Vagina (tissue), 2 donors: ENCODE measurements at regions not wholly inside any gene's neighbourhood (a gene's known extent, or its start where the extent isn't known, plus 50 kb on each side); places are given as distances from the start of the nearest gene placed in this dataset.

Experiments
- DNase-seq, 2 donors: peaks; one replicate each; pipeline ENCODE4 v3.0.0-alpha.2; 2017; ENCODE audit errors: extremely low spot score in 2 of 2
- H3K27ac ChIP-seq: fragments of 200-600 bp; sonication (generic); one replicate; pipeline ENCODE4 v1.5.1; 2019
- H3K27me3 ChIP-seq: fragments of 200-600 bp; sonication (generic); one replicate; pipeline ENCODE4 v1.5.1; 2019
- H3K36me3 ChIP-seq, 2 donors: fragments of 200-600 bp; sonication (generic); one replicate each; pipeline ENCODE4 v1.5.1; 2017 to 2019
- H3K4me1 ChIP-seq: fragments of 200-600 bp; sonication (generic); one replicate; pipeline ENCODE4 v1.5.1; 2019
- H3K4me3 ChIP-seq, 2 donors: fragments of 200-600 bp; sonication (generic); 1 replicate in 1 of 2; 2 replicates in 1 of 2; pipeline ENCODE4 v1.5.1; 2016 to 2019
- H3K9me3 ChIP-seq: fragments of 200-600 bp; sonication (generic); one replicate; pipeline ENCODE4 v1.5.1; 2019
- POLR2A ChIP-seq, 2 donors: fragments of 450-650 bp; IDR thresholded peaks; one replicate each; pipeline ENCODE4 v1.6.1; 2017; ENCODE audit warnings: antibody characterized with exemption in 2 of 2, mild to moderate bottlenecking in 2 of 2, moderate library complexity in 2 of 2
- POLR2AphosphoS5 ChIP-seq, 2 donors: sonication (generic); formaldehyde crosslinking; IDR thresholded peaks; one replicate each; pipeline ENCODE4 v1.9.0; 2017; ENCODE audit warnings: antibody characterized with exemption in 2 of 2, mild to moderate bottlenecking in 2 of 2, low read depth in 1 of 2; ENCODE audit not compliant: insufficient read depth in 1 of 2
- intact Hi-C: fragments of 100-400 bp; cut with DNase I; formaldehyde crosslinking; loops from one replicate; pipeline ENCODE4 v1.15.1; 2023
- TF ChIP-seq, protein P1 (sequence below), 3 experiments: fragments of 450-650 bp in 2 of 3; fragments of 200-600 bp in 1 of 3; sonication (generic) in 1 of 3; IDR thresholded peaks; one replicate each; pipeline ENCODE4 v1.5.1; 2017 to 2019; ENCODE audit warnings: antibody characterized with exemption in 3 of 3, mild to moderate bottlenecking in 2 of 3, moderate library complexity in 2 of 3

- intact Hi-C loops: no loop called here
- H3K27ac ChIP-seq: no peak overlapping the region
- no peak overlapping the region for H3K4me3 ChIP-seq
- no peaks in the 10 kb centered on the region for H3K9me3 ChIP-seq
- no peaks in the 10 kb centered on the region for H3K36me3 ChIP-seq
- no peak for DNase-seq
- TF ChIP-seq POLR2A (IDR thresholded peaks at IDR 0.05) (no peak), POLR2AphosphoS5 (IDR thresholded peaks at IDR 0.05; ENCODE audit: insufficient read depth in 1 of 2, low read depth in 1 of 2) (no peak)
- TF ChIP-seq, protein P1, sequence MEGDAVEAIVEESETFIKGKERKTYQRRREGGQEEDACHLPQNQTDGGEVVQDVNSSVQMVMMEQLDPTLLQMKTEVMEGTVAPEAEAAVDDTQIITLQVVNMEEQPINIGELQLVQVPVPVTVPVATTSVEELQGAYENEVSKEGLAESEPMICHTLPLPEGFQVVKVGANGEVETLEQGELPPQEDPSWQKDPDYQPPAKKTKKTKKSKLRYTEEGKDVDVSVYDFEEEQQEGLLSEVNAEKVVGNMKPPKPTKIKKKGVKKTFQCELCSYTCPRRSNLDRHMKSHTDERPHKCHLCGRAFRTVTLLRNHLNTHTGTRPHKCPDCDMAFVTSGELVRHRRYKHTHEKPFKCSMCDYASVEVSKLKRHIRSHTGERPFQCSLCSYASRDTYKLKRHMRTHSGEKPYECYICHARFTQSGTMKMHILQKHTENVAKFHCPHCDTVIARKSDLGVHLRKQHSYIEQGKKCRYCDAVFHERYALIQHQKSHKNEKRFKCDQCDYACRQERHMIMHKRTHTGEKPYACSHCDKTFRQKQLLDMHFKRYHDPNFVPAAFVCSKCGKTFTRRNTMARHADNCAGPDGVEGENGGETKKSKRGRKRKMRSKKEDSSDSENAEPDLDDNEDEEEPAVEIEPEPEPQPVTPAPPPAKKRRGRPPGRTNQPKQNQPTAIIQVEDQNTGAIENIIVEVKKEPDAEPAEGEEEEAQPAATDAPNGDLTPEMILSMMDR (IDR thresholded peaks at IDR 0.05): no peak
- no peaks in the 10 kb centered on the region for H3K27me3 ChIP-seq
- H3K4me1 ChIP-seq: no peaks in the 10 kb centered on the region
Measured at GRCh38 chrX:121307449-121307848, 260.0 kb downstream of the GLUD2 start.

DNA sequence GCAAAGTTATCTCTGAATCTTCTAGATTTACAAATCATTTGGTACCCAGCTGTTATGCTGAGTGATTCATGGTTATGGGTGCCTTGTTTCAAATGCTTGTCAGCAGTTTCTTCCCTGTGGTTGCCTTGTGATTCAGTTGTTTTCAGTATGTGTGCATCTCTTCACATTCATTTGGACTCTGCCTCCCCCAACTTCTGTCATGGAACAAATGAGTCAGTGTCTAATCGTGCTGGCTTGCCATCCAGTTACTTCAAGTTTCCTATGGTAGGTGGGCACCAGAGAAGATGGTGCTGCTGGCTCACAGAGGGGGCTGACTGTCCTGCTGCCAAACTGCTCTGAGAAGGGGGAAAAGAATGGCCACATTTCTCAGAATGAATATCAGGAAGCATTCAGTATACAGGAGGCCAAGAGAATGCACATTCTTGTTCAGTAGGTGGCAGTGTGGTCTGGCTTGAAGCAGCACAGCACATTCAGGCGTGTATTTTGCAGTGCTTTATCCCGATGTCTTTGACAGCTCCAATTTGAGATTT, 260.9 kb downstream of the GLUD2 start:
- TF ChIP-seq, protein P1 (IDR thresholded peaks at IDR 0.05): no peak
- Histone ChIP-seq H3K27me3 (no peaks in the 10 kb centered on the region), H3K4me1 (no peaks in the 10 kb centered on the region), H3K4me3 (no peak overlapping the region), H3K27ac (no peak overlapping the region), H3K36me3 (no peaks in the 10 kb centered on the region), H3K9me3 (no peaks in the 10 kb centered on the region)
- no peak for DNase-seq
- intact Hi-C loops: no loop called here

DNA sequence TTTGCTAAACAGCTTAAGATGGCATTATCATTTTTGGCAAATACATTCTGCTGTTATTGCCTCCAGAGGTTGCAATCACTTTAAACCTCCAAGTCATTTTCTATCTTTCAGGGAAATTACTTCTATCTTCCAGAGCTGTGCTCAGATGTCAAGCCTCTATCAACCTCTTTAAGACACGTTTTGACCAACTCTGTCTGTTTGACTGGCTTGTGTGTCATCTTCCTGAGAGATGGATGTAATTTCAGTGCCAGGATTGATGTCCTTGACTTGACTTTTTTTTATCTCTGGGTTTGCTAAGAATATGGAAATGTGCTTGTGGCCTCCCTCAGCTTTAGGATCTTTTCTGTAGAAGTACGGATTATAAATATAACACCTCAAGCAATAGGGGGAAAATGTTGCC, 263.4 kb downstream of the GLUD2 start:
- no peaks in the 10 kb centered on the region for H3K9me3 ChIP-seq
- H3K27ac ChIP-seq: no peak overlapping the region
- H3K36me3 ChIP-seq: no peaks in the 10 kb centered on the region
- no peak for DNase-seq
- intact Hi-C loops: no loop called here
- H3K4me1 ChIP-seq: no peaks in the 10 kb centered on the region
- no peak overlapping the region for H3K4me3 ChIP-seq
- no peak for TF ChIP-seq POLR2A (IDR thresholded peaks at IDR 0.05)
- TF ChIP-seq, protein P1 (IDR thresholded peaks at IDR 0.05): no peak
- no peak for TF ChIP-seq POLR2AphosphoS5 (IDR thresholded peaks at IDR 0.05; ENCODE audit: insufficient read depth in 1 of 2, low read depth in 1 of 2)
- H3K27me3 ChIP-seq: no peaks in the 10 kb centered on the region

DNA sequence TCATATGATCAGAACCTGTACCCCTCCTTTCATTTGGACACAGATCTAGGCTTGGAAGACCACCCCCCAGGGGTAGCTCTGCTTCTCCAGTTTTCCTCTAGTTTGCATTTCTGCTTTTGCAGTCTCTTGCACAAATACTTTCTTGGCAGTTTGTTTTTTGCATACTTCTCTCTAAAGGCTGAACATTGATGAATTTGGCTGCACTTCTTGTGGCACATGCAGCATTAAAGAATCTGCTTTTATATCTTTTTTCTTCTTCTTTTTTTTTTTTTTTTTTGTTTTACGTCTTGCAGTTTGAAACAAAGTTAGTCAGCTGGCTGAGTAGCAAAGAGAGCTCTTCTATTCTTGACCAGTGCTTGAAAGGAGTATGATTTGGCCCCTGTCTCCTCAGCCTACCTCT, 273.0 kb downstream of the GLUD2 start:
- H3K36me3 ChIP-seq: no peaks in the 10 kb centered on the region
- H3K27me3 ChIP-seq: no peaks in the 10 kb centered on the region
- H3K4me3 ChIP-seq: no peak overlapping the region
- TF ChIP-seq, protein P1 (IDR thresholded peaks at IDR 0.05): no peak
- TF ChIP-seq POLR2AphosphoS5 (IDR thresholded peaks at IDR 0.05; ENCODE audit: insufficient read depth in 1 of 2, low read depth in 1 of 2) (no peak), POLR2A (IDR thresholded peaks at IDR 0.05) (no peak)
- H3K9me3 ChIP-seq: no peaks in the 10 kb centered on the region
- no peak overlapping the region for H3K27ac ChIP-seq
- intact Hi-C loops: no loop called here
- no peaks in the 10 kb centered on the region for H3K4me1 ChIP-seq
- no peak for DNase-seq

- H3K36me3 ChIP-seq: no peaks in the 10 kb centered on the region
- no peak overlapping the region for H3K4me3 ChIP-seq
- H3K27ac ChIP-seq: no peak overlapping the region
- intact Hi-C loops: no loop called here
- no peaks in the 10 kb centered on the region for H3K27me3 ChIP-seq
- no peaks in the 10 kb centered on the region for H3K4me1 ChIP-seq
- no peak for DNase-seq
- H3K9me3 ChIP-seq: no peaks in the 10 kb centered on the region
- TF ChIP-seq POLR2A (IDR thresholded peaks at IDR 0.05) (no peak), POLR2AphosphoS5 (IDR thresholded peaks at IDR 0.05; ENCODE audit: insufficient read depth in 1 of 2, low read depth in 1 of 2) (no peak)
- TF ChIP-seq, protein P1 (IDR thresholded peaks at IDR 0.05): no peak
Measured at GRCh38 chrX:121322159-121322558, 274.7 kb downstream of the GLUD2 start.
